ENCODE measurements at regions not wholly inside any gene's neighbourhood (a gene's known extent, or its start where the extent isn't known, plus 50 kb on each side); places are given as distances from the start of the nearest gene placed in this dataset.

DNA sequence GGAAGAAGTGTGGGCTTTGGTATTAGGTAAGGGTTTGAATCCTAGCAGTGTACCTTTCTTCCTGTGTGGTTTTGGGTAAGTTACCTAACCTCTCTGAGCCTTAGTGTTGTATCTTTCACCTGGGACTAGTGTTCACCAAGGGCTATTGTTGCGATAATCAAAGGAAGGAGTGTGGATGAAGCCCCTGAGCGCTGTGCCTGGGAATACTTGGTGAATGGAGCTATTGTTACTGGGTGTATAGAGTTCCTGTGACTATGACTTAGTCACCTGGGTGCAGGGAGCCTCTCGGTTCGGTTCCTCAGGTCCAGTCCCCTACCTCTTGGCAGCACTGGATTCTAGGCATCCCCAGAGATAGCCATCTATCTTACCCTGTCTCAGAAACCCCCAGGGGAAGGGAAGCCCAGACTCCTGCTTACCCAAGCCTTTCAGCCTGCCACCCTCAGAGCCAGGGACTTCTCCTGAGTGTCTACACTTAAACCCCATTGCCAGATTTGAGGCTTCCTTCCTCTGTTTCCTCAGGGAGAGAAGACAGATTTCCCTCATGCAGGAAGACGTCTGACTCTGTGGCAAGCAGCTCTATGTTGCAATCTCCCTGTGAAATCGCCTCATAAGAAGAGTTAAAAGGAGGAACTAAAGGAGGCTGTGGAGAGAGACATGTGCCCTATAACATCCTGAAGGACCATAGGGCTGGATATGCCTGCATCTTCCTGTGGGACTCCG lies 181.0 kb upstream of the PITX1 start:
- Histone ChIP-seq H3K4me1 (ENCODE audit: low read length) (no peaks in the 10 kb centered on the region), H3K9me2 (replicated peaks; ENCODE audit: insufficient read depth, low read length) (no peaks in the 10 kb centered on the region), H2AFZ (ENCODE audit: low read length) (no peak overlapping the region), H3K9me3 (replicated peaks; ENCODE audit: insufficient read depth, low read length) (no peaks in the 10 kb centered on the region), H3K79me2 (ENCODE audit: low read length) (no peaks in the 10 kb centered on the region), H3K27me3 (replicated peaks; ENCODE audit: insufficient read depth, low read length) (no peaks in the 10 kb centered on the region), H3F3A (ENCODE audit: insufficient read depth, low read length) (no peaks in the 10 kb centered on the region), H3K4me2 (ENCODE audit: low read depth, low read length) (no peak overlapping the region), H3K4me3 (ENCODE audit: low read length) (no peak overlapping the region), H4K20me1 (ENCODE audit: insufficient read depth, low read length) (no peaks in the 10 kb centered on the region), H3K36me3 (replicated peaks; ENCODE audit: insufficient read depth, low read length) (no peaks in the 10 kb centered on the region), H3K27ac (ENCODE audit: low read length) (no peak overlapping the region), H3K9ac (ENCODE audit: low read length) (no peak overlapping the region)
- no peak for DNase-seq
- TF ChIP-seq EZH2 (optimal IDR thresholded peaks at IDR 0.05; ENCODE audit: low read depth, low read length): no peak
- TF ChIP-seq, protein P1, sequence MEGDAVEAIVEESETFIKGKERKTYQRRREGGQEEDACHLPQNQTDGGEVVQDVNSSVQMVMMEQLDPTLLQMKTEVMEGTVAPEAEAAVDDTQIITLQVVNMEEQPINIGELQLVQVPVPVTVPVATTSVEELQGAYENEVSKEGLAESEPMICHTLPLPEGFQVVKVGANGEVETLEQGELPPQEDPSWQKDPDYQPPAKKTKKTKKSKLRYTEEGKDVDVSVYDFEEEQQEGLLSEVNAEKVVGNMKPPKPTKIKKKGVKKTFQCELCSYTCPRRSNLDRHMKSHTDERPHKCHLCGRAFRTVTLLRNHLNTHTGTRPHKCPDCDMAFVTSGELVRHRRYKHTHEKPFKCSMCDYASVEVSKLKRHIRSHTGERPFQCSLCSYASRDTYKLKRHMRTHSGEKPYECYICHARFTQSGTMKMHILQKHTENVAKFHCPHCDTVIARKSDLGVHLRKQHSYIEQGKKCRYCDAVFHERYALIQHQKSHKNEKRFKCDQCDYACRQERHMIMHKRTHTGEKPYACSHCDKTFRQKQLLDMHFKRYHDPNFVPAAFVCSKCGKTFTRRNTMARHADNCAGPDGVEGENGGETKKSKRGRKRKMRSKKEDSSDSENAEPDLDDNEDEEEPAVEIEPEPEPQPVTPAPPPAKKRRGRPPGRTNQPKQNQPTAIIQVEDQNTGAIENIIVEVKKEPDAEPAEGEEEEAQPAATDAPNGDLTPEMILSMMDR (IDR thresholded peaks at IDR 0.05; ENCODE audit: low read length): no peak
- TF ChIP-seq EZH2phosphoT487 (IDR thresholded peaks at IDR 0.05; ENCODE audit: low read length): no peak

DNA sequence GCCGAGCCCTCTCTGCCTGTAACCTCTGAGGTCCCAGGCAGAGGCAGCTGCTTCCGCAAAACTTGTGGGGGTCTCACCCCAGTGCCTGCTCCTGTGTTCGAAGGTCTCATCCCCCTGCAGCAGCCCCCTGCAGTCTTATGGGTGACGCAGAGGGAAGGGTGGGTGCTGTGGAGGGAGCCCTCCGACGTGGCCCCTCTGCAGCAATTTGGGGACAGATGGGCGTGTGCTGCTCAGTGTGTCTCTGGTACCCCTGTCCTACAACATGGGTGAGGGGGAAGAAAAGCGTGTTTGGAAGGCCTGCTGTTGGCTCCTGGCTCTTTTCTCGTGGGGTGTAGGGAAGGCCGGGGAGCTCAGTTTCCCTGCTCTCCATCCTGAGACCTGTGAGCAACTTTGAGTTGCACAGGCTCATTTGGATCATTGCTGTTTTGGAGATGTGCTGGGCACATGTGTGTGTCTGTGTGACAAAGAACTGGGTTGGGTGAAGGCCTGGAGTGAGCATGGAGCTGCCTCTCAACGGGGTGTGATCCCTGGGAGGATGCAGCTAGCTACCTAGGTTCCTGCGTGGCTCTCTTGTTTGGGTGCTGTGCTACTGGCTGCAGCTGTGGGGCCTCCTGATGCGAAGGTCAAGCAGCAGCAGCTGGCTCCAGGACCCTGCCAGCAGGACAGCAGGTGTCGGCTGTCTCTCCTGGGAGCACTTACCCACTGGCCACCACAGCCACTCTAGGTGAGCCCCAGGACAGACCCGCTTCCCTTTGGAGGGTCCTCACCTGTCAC lies 179.6 kb upstream of the PITX1 start:
- no peaks in the 10 kb centered on the region for H3K4me1 ChIP-seq (ENCODE audit: low read length)
- H3K4me3 ChIP-seq (ENCODE audit: low read length): no peak overlapping the region
- H3K9me2 ChIP-seq (replicated peaks; ENCODE audit: insufficient read depth, low read length): no peaks in the 10 kb centered on the region
- no peak overlapping the region for H3K27ac ChIP-seq (ENCODE audit: low read length)
- no peaks in the 10 kb centered on the region for H4K20me1 ChIP-seq (ENCODE audit: insufficient read depth, low read length)
- H3K36me3 ChIP-seq (replicated peaks; ENCODE audit: insufficient read depth, low read length): no peaks in the 10 kb centered on the region
- H3F3A ChIP-seq (ENCODE audit: insufficient read depth, low read length): no peaks in the 10 kb centered on the region
- H3K79me2 ChIP-seq (ENCODE audit: low read length): no peaks in the 10 kb centered on the region
- no peak for TF ChIP-seq EZH2phosphoT487 (IDR thresholded peaks at IDR 0.05; ENCODE audit: low read length)
- TF ChIP-seq EZH2 (optimal IDR thresholded peaks at IDR 0.05; ENCODE audit: low read depth, low read length): no peak
- TF ChIP-seq, protein P1 (IDR thresholded peaks at IDR 0.05; ENCODE audit: low read length): no peak
- no peak overlapping the region for H2AFZ ChIP-seq (ENCODE audit: low read length)
- H3K9ac ChIP-seq (ENCODE audit: low read length): no peak overlapping the region
- DNase-seq: no peak
- H3K4me2 ChIP-seq (ENCODE audit: low read depth, low read length): no peak overlapping the region
- no peaks in the 10 kb centered on the region for H3K9me3 ChIP-seq (replicated peaks; ENCODE audit: insufficient read depth, low read length)
- H3K27me3 ChIP-seq (replicated peaks; ENCODE audit: insufficient read depth, low read length): no peaks in the 10 kb centered on the region

DNA sequence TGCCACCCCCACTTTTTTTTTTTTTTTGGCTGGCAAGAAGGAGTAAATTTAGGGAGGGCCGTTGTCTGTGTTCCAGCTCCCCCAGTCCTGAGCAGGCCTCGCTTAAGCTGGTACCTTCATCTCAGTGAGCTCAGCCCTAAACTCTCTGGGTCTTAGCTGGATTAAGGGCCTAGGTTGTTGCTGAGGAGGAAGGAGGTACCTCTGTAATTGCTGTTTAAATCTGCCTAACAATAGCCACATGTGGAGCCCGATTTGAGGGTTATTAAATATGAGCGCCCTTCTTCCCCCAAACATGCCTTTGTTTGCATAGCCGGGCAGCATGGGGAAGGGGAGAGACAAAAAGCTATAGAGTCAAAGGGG lies 179.0 kb upstream of the PITX1 start:
- TF ChIP-seq EZH2phosphoT487 (IDR thresholded peaks at IDR 0.05; ENCODE audit: low read length) (no peak), EZH2 (optimal IDR thresholded peaks at IDR 0.05; ENCODE audit: low read depth, low read length) (no peak)
- TF ChIP-seq, protein P1 (IDR thresholded peaks at IDR 0.05; ENCODE audit: low read length): no peak
- H3F3A ChIP-seq (ENCODE audit: insufficient read depth, low read length): no peaks in the 10 kb centered on the region
- H4K20me1 ChIP-seq (ENCODE audit: insufficient read depth, low read length): no peaks in the 10 kb centered on the region
- no peak overlapping the region for H3K27ac ChIP-seq (ENCODE audit: low read length)
- no peak overlapping the region for H3K4me2 ChIP-seq (ENCODE audit: low read depth, low read length)
- no peaks in the 10 kb centered on the region for H3K36me3 ChIP-seq (replicated peaks; ENCODE audit: insufficient read depth, low read length)
- no peaks in the 10 kb centered on the region for H3K27me3 ChIP-seq (replicated peaks; ENCODE audit: insufficient read depth, low read length)
- H3K4me1 ChIP-seq (ENCODE audit: low read length): no peaks in the 10 kb centered on the region
- H3K9ac ChIP-seq (ENCODE audit: low read length): no peak overlapping the region
- no peaks in the 10 kb centered on the region for H3K9me2 ChIP-seq (replicated peaks; ENCODE audit: insufficient read depth, low read length)
- no peaks in the 10 kb centered on the region for H3K79me2 ChIP-seq (ENCODE audit: low read length)
- DNase-seq: no peak
- H2AFZ ChIP-seq (ENCODE audit: low read length): no peak overlapping the region
- no peaks in the 10 kb centered on the region for H3K9me3 ChIP-seq (replicated peaks; ENCODE audit: insufficient read depth, low read length)
- H3K4me3 ChIP-seq (ENCODE audit: low read length): no peak overlapping the region
